GM19455 (cell line): ENCODE measurements at regions not wholly inside any gene's neighbourhood (a gene's known extent, or its start where the extent isn't known, plus 50 kb on each side); places are given as distances from the start of the nearest gene placed in this dataset.
"Not testable (repeated sequence)": the region's sequence is repeated elsewhere in the genome, so short reads cannot be mapped to it uniquely, and the experiment has no call there.

Source experiments
- ATAC-seq: cut with Tn5 transposase; IDR thresholded peaks from one replicate; pipeline ENCODE4 v1.9.1; 2021; ENCODE audit not compliant: unreplicated experiment

- ATAC-seq: no peak
Observed at GRCh38 chr5:103889500-103890209, 327.1 kb upstream of the NUDT12 start.

GRCh38 chr5:103886826-103887225 lies 324.2 kb upstream of the NUDT12 start:
- no peak for ATAC-seq

GRCh38 chr5:103883143-103883542 lies 320.6 kb upstream of the NUDT12 start:
- ATAC-seq: no peak

- ATAC-seq: no peak
Observed at GRCh38 chr5:103881560-103881959, 319.0 kb upstream of the NUDT12 start.

- ATAC-seq: no peak
Observed at GRCh38 chr5:103867857-103868598, 305.4 kb upstream of the NUDT12 start.

- no peak for ATAC-seq
Observed at GRCh38 chr5:103866169-103866568, 303.6 kb upstream of the NUDT12 start.

GRCh38 chr5:103862398-103862797 lies 299.8 kb upstream of the NUDT12 start:
- ATAC-seq: no peak

GRCh38 chr5:103860327-103860726 lies 297.7 kb upstream of the NUDT12 start:
- ATAC-seq: no peak

GRCh38 chr5:103858367-103858766 lies 295.8 kb upstream of the NUDT12 start:
- ATAC-seq: not testable (repeated sequence)

- ATAC-seq: no peak
Observed at GRCh38 chr5:103851091-103851490, 288.5 kb upstream of the NUDT12 start.

- no peak for ATAC-seq
Observed at GRCh38 chr5:103849934-103850333, 287.3 kb upstream of the NUDT12 start.

GRCh38 chr5:103847060-103847459 lies 284.5 kb upstream of the NUDT12 start:
- ATAC-seq: no peak

- no peak for ATAC-seq
Observed at GRCh38 chr5:103842936-103843335, 280.3 kb upstream of the NUDT12 start.

GRCh38 chr5:103840600-103840999 lies 278.0 kb upstream of the NUDT12 start:
- ATAC-seq: no peak

GRCh38 chr5:103834216-103834615 lies 271.6 kb upstream of the NUDT12 start:
- no peak for ATAC-seq

- no peak for ATAC-seq
Observed at GRCh38 chr5:103829585-103829984, 267.0 kb upstream of the NUDT12 start.

GRCh38 chr5:103827976-103828375 lies 265.4 kb upstream of the NUDT12 start:
- ATAC-seq: no peak

GRCh38 chr5:103821361-103821760 lies 258.8 kb upstream of the NUDT12 start:
- ATAC-seq: no peak

GRCh38 chr5:103808464-103809106 lies 246.0 kb upstream of the NUDT12 start:
- ATAC-seq: peak; percentile 83

- no peak for ATAC-seq
Observed at GRCh38 chr5:103804711-103805110, 242.1 kb upstream of the NUDT12 start.

- no peak for ATAC-seq
Observed at GRCh38 chr5:103801681-103802080, 239.1 kb upstream of the NUDT12 start.
